ENCODE measurements at regions not wholly inside any gene's neighbourhood (a gene's known extent, or its start where the extent isn't known, plus 50 kb on each side); places are given as distances from the start of the nearest gene placed in this dataset.
A peak's percentile ranks its signal among the peaks of the same experiment; 100 is the strongest.

- DNase-seq = no peak
Observed at GRCh38 chr2:59957504-59957903, 596.0 kb downstream of the BCL11A start.

DNA sequence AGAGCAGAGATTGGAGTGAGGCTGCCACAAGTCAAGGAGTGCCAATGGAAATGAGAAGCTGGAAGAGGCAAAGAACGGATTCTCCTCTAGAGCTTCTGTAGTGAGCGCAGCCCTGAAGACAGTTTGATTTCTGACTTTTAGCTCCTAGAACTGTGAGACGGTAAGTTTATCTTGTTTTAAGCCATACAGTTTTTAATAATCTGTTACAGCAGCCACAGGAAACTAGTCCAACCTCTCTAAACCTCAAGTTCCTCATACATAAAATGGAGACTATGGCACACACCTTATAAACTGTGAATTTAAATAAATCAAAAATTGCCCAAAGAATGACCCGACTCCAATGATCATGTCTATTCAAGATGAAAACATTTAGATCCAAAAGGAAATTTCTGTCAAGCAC, 596.5 kb downstream of the BCL11A start:
- DNase-seq = no peak

GRCh38 chr2:59947917-59948541, 605.4 kb downstream of the BCL11A start:
- DNase-seq = peak; percentile 5

DNA sequence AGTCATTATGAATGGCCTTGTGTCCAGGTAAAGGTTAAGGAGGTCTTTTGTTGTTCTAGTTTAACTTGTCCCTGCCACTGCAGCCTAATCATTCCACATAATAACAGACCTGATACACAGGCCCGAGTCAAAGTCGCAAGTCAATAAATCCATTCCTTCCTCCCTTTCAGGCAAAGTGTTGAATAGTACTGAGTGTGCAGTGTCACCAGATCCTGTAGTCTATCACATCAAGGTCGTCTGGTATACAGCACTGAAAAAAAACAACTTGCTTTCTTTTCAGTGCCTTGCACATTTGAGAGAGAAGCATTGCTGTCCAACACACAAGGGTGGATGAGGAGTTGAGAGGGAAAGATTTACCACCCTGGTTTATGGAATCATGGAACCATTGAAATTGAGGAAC, 606.2 kb downstream of the BCL11A start:
- no peak for DNase-seq

DNA sequence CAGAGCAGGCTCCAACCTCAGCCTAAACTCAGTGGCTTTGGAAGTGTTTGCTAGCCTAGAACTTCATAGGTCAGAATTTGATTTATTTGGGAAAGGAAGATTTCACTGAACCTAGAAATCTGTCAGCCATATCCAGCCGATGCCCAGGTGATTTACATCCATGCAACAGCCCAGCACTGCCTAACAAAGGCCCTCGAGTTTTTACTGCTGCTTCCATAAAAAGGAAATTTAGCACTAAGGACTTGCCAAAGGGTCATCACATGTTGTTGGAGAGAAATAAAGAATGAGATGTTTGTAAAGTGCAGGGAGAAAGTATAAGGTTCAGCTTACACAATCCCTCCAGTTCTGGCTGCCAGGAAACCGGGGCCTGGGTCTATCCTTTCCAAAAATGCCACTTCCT, 614.2 kb downstream of the BCL11A start:
- no peak for DNase-seq

DNA sequence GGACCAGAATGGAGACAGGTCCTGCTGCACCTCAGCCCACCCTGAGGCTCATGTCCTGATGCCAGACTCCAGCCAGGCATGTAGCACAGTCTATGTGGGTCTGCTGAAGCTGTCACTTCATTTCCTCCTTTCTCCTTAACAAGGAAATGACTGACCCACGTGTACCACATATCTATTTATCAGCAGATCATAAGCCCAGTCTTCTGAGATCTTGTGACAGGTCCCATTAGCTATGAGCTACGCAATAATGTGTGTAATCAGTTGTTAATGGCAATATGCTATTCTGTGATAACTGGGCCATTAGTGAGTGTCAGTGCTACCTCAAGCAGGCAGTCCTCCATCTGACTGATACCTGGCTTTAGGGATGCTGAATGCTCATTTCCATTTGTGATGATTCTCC, 615.3 kb downstream of the BCL11A start:
- DNase-seq = no peak

DNA sequence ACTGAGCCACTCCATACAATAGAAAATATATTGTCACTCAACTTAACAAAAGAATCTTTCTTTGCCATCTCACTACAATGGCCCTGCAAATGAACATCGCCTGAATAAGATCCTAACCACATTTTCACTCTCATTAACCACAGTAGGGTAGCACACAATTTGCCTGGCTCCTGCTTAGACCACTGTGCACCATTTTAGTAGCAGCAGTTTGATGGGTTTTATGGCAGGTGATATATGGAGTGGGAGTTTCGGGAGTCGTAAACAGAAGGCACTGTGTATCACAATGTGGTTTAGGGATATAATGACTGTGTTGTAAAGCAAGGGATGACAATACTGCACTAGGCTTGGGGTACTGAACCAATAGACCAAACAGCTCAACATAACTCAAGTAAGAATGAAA, 617.4 kb downstream of the BCL11A start:
- no peak for DNase-seq

- peak; percentile 69 for DNase-seq
Observed at GRCh38 chr2:59935005-59935404, 618.4 kb downstream of the BCL11A start.

DNA sequence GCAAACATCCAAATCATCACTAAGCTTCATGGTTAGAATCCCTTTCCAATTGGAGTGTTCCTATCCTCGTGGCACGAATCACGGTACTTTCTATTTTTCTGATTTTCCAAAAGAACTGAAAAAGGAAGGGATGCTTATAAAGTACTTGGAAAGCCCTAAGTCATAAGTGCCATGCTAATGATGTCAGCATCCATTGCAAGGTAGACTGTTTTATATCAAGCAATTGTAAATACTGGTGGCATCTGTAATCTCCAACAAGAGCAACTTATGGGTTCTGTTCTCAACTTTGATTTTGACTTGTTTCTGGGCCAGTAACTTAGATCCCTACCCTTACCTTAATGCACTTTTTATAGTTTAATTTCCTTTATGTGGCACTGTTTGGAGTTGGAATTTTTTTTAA, 619.5 kb downstream of the BCL11A start:
- DNase-seq = no peak

GRCh38 chr2:59932341-59932740, 621.1 kb downstream of the BCL11A start:
- peak; percentile 9 for DNase-seq

GRCh38 chr2:59930430-59930829, 623.0 kb downstream of the BCL11A start:
- no peak for DNase-seq

DNA sequence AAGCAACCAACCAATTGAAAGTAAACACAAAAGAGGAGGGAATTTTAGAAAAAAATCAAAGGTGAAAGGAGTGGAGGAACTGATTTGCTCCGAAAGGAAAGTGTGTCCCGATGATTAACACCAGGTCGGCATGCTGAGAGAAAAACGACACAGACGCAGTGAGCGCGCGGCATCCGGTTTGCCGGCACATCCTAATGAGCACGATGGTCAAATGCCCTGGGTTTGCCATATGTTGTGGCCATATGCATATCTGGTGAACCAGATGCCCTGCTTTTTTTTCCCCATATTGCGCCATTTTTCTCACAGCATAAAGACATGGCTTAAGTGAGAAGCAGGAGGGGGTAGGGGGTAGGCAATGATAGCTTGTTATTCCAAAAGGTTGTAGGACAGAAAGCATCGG, 626.7 kb downstream of the BCL11A start:
- peak; percentile 39 for DNase-seq

DNA sequence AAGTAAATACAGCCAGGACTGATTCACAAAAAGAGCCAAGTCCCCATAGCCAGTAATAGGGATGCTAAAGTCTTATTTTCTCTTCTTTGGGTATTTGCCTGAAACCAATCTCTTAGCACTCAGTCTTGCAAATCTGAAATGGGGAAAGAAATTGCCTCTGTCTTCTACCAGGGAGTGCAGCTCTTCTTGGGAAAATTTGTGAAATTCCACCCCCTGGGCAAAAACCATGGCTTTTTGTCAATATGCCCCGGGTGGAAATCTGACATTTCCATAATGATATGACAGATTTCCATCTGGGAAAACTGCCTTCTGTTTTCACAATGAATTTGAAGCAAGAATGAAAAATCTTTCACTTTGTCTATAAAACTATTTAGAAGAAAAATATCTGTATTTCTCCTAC, 628.1 kb downstream of the BCL11A start:
- no peak for DNase-seq

DNA sequence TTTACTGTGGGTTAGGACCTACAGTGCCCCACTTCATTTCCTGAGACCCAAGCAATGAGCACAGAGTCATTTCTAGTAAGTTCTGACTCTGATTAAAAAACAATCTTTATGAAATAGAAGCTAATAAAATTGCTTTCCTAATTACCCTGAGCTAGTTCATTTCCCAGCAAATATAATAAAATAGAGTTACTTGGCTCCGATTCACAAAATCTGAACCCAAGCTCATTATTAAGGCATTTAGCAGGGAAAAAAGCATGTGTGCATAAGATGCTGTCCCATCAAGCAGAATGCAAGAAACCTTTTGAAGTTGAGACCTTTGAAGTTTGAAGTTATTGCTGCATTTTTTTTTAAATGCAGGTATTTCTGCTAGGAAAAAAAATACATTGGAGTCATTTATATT, 629.1 kb downstream of the BCL11A start:
- DNase-seq = no peak

- DNase-seq = no peak
Observed at GRCh38 chr2:59922450-59922849, 631.0 kb downstream of the BCL11A start.

GRCh38 chr2:59921743-59922142, 631.7 kb downstream of the BCL11A start:
- DNase-seq = no peak

- DNase-seq = no peak
Observed at GRCh38 chr2:59920961-59921360, 632.5 kb downstream of the BCL11A start.

DNA sequence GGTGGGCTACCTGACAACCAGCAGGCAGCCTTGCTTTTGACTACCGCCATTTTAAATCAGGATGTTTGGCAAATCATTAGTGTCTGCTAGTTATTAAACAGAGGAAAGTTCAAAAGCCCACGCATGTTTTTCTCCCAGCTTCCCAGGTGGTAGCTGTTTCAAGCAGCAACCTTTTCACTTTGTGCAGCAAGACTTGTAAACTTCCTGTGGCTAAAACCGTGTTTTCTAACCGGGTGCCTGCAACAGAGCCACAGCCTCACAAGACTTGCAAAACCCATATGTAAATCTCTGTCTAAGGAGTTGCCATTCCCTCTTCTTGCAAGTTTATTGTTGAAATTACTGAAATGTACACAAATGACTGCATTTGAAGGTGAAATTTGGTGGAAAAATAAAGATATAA, 633.1 kb downstream of the BCL11A start:
- DNase-seq = no peak

GRCh38 chr2:59919579-59919978, 633.9 kb downstream of the BCL11A start:
- no peak for DNase-seq

GRCh38 chr2:59912042-59912441, 641.4 kb downstream of the BCL11A start:
- no peak for DNase-seq

- no peak for DNase-seq
Observed at GRCh38 chr2:59910166-59910565, 643.3 kb downstream of the BCL11A start.

GRCh38 chr2:59909147-59909546, 644.3 kb downstream of the BCL11A start:
- DNase-seq = no peak

DNA sequence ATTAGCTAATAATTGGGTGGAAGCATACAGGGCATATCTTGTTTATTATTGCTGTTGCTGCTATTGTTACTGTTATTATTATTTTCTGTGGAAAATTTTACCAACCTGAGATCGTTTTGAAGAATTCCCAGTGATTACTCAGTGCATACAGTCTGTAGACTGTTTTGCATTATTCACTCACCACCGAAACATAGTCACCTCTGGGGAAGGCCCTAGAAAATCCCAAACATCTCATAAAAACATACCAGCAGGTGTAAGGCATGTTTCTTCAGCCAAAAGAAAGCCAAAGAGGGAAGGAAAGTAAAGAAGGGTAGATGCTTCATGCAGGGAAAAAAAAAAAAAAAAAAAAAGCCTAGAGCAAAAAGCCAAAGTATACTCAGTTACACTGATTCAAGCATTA, 647.7 kb downstream of the BCL11A start:
- DNase-seq = no peak

GRCh38 chr2:59903994-59904544, 649.4 kb downstream of the BCL11A start:
- no peak for DNase-seq

DNA sequence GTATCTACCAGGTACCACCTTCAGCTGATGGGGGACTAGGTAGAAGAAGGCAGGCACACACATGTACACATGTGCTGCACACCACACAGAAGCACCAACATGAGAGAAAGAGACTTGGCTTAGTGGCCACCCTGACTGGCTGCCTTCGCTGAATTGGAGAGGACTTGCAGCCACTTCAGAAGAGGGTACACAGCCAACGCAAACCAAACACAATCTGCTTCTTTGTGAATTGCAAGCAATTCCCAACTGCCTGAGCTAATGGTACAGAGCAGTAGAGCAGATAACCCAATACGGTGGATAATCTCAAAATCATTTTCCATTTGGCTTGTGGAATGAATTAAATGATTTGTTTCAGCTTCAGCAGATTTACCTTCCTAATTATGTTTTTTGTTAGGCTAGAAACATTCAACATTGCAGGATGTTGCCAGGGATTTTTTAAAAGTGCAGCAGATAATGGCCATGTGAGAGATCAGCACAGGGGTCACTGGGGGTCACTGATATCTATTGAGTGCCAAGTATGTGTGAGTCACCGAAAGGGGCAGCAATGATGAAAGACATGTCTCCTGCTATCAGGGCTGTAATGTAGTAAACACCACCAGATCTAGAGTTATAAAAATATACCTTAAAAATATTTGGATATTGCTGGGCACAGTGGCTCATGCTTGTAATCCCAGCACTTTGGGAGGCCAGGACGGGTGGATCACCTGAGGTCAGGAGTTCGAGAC, 652.6 kb downstream of the BCL11A start:
- no peak for DNase-seq

Measured in NCI-H82 (cell line).